Transverse colon (tissue), 4 donors: ENCODE measurements at regions not wholly inside any gene's neighbourhood (a gene's known extent, or its start where the extent isn't known, plus 50 kb on each side); places are given as distances from the start of the nearest gene placed in this dataset.
"Not testable (repeated sequence)": the region's sequence is repeated elsewhere in the genome, so short reads cannot be mapped to it uniquely, and the experiment has no call there.

ENCODE experiments used
- DNase-seq: peaks from one replicate; pipeline ENCODE4 v3.0.0-alpha.2; 2019
- H3K27ac ChIP-seq, 4 donors: fragments of 200-600 bp; sonication (generic); 2 replicates each; pipeline ENCODE4 v1.5.1; 2016 to 2018; ENCODE audit warnings: inconsistent platforms in 4 of 4
- H3K27me3 ChIP-seq: fragments of 200-600 bp; sonication (generic); 2 replicates; pipeline ENCODE4 v1.5.1; 2017; ENCODE audit warnings: inconsistent platforms
- H3K36me3 ChIP-seq, 4 donors: fragments of 200-600 bp; sonication (generic); 2 replicates each; pipeline ENCODE4 v1.5.1; 2017 to 2019; ENCODE audit warnings: inconsistent platforms in 4 of 4
- H3K4me1 ChIP-seq, 4 donors: fragments of 200-600 bp; sonication (generic); 2 replicates each; pipeline ENCODE4 v1.5.1; 2017 to 2020; ENCODE audit warnings: inconsistent platforms in 4 of 4
- H3K4me3 ChIP-seq, 4 donors: fragments of 200-600 bp; sonication (generic); 1 replicate in 1 of 4; 2 replicates in 3 of 4; pipeline versions ENCODE4 v1.5.1 to v1.6.1; 2017 to 2019; ENCODE audit warnings: inconsistent platforms in 4 of 4
- H3K9me3 ChIP-seq, 2 donors: fragments of 200-600 bp; sonication (generic); 2 replicates each; pipeline ENCODE4 v1.5.1; 2017 to 2019; ENCODE audit warnings: inconsistent platforms in 2 of 2
- CTCF ChIP-seq, 5 experiments: fragments of 200-600 bp in 3 of 5; fragments of 450-650 bp in 2 of 5; sonication (generic) in 3 of 5; IDR thresholded peaks; 1 replicate in 2 of 5; 2 replicates in 3 of 5; pipeline ENCODE4 v1.5.1; 2016 to 2017; ENCODE audit warnings: antibody characterized with exemption in 5 of 5, inconsistent platforms in 3 of 5, mild to moderate bottlenecking in 2 of 5, moderate library complexity in 1 of 5
- EP300 ChIP-seq: sonication (generic); formaldehyde crosslinking; IDR thresholded peaks from one replicate; pipeline ENCODE4 v1.6.1; 2017; ENCODE audit warnings: antibody characterized with exemption, low read depth
- POLR2A ChIP-seq: fragments of 450-650 bp; IDR thresholded peaks from one replicate; pipeline ENCODE4 v1.6.1; 2016; ENCODE audit warnings: antibody characterized with exemption, mild to moderate bottlenecking, moderate library complexity
- POLR2AphosphoS5 ChIP-seq, 3 donors: sonication (generic); formaldehyde crosslinking; IDR thresholded peaks; one replicate each; pipeline ENCODE4 v1.6.1; 2016; ENCODE audit warnings: antibody characterized with exemption in 3 of 3
- WGBS, 2 donors: methylation state at CpG; one replicate each; pipeline ENCODE4 v1.1.5; 2018; ENCODE audit warnings: low coverage in 1 of 2; 5-methylcytosine and 5-hydroxymethylcytosine counted together
- in situ Hi-C, 4 donors: fragments of 200-750 bp; cut with MboI; loops; one replicate each; pipeline versions ENCODE4 v1.15.0 to v1.15.1; 2017; ENCODE audit warnings: low sequenced_read_pairs in 3 of 4, low pct_ligation_motif_present in 1 of 4, low pct_unique_long_range_greater_than_20kb in 1 of 4
- intact Hi-C: fragments of 100-400 bp; cut with DNase I; formaldehyde crosslinking; loops from one replicate; pipeline ENCODE4 v1.15.1; 2023; ENCODE audit warnings: low total_unique reads

- no peaks in the 10 kb centered on the region for H3K27me3 ChIP-seq
- no peak overlapping the region for H3K4me3 ChIP-seq
- no peak for TF ChIP-seq POLR2AphosphoS5 (IDR thresholded peaks at IDR 0.05)
- TF ChIP-seq CTCF (IDR thresholded peaks at IDR 0.05) = no peak
- no peak overlapping the region for H3K27ac ChIP-seq
- intact Hi-C loops (no loop called here), in situ Hi-C loops (no loop called here)
- no peaks in the 10 kb centered on the region for H3K4me1 ChIP-seq
- H3K9me3 ChIP-seq = no peaks in the 10 kb centered on the region
- H3K36me3 ChIP-seq = no peaks in the 10 kb centered on the region
- DNase-seq = no peak
These were observed 161.4 kb upstream of the HTR1E start for GRCh38 chr6:86775893-86776292.

- Histone ChIP-seq H3K4me3 (no peak overlapping the region), H3K9me3 (peaks cover 0 to 3% of the 10 kb centered on the region in 2 donors), H3K36me3 (no peaks in the 10 kb centered on the region), H3K27ac (no peak overlapping the region), H3K4me1 (no peaks in the 10 kb centered on the region), H3K27me3 (no peaks in the 10 kb centered on the region)
- in situ Hi-C loops (no loop called here), intact Hi-C loops (no loop called here)
- DNase-seq = no peak
- TF ChIP-seq CTCF (IDR thresholded peaks at IDR 0.05) (no peak), EP300 (no peak), POLR2A (no peak), POLR2AphosphoS5 (IDR thresholded peaks at IDR 0.05) (no peak)
- 83 to 95% methylated on average over 1 of the region's 1 CpG for WGBS, 2 donors
These were observed 172.1 kb upstream of the HTR1E start for GRCh38 chr6:86765211-86765610.

- DNase-seq, H3K4me1 ChIP-seq, H3K36me3 ChIP-seq, in situ Hi-C loops, H3K4me3 ChIP-seq, H3K9me3 ChIP-seq, H3K27me3 ChIP-seq, intact Hi-C loops, H3K27ac ChIP-seq: not testable (repeated sequence)
These were observed 177.4 kb upstream of the HTR1E start for GRCh38 chr6:86759953-86760352.

GRCh38 chr6:86756640-86757229, 180.6 kb upstream of the HTR1E start:
- no peak overlapping the region for H3K4me3 ChIP-seq
- TF ChIP-seq EP300 = no peak
- no peak for TF ChIP-seq POLR2A
- no peak for TF ChIP-seq POLR2AphosphoS5 (IDR thresholded peaks at IDR 0.05)
- no peak for TF ChIP-seq CTCF (IDR thresholded peaks at IDR 0.05)
- WGBS, 2 donors = 0 to 32% methylated on average over 1 of the region's 1 CpG
- intact Hi-C loops = no loop called here
- peaks cover 3 to 7% of the 10 kb centered on the region in 2 donors for H3K9me3 ChIP-seq
- H3K27ac ChIP-seq = no peak overlapping the region
- in situ Hi-C loops = no loop called here
- H3K36me3 ChIP-seq = no peaks in the 10 kb centered on the region
- H3K4me1 ChIP-seq = no peaks in the 10 kb centered on the region
- H3K27me3 ChIP-seq = no peaks in the 10 kb centered on the region
- DNase-seq = no peak

- 0% methylated on average over 1 of the region's 1 CpG for WGBS, 2 donors
- intact Hi-C loops = no loop called here
- Histone ChIP-seq H3K4me1 (no peaks in the 10 kb centered on the region), H3K27me3 (no peaks in the 10 kb centered on the region), H3K27ac (no peak overlapping the region), H3K4me3 (no peak overlapping the region), H3K36me3 (no peaks in the 10 kb centered on the region), H3K9me3 (no peaks in the 10 kb centered on the region)
- DNase-seq = no peak
- in situ Hi-C loops = no loop called here
- TF ChIP-seq CTCF (IDR thresholded peaks at IDR 0.05) (no peak), POLR2AphosphoS5 (IDR thresholded peaks at IDR 0.05) (no peak), EP300 (no peak), POLR2A (no peak)
These were observed 193.3 kb upstream of the HTR1E start for GRCh38 chr6:86744048-86744447.
